ENCODE measurements at regions not wholly inside any gene's neighbourhood (a gene's known extent, or its start where the extent isn't known, plus 50 kb on each side); places are given as distances from the start of the nearest gene placed in this dataset.
"Not testable (repeated sequence)": the region's sequence is repeated elsewhere in the genome, so short reads cannot be mapped to it uniquely, and the experiment has no call there.

GRCh38 chr4:83910693-83911092, 374.8 kb downstream of the GPAT3 start:
- TF ChIP-seq POLR2AphosphoS5 (IDR thresholded peaks at IDR 0.05; ENCODE audit: insufficient read depth in 1 of 2, low read depth in 1 of 2): no peak
- H3K4me1 ChIP-seq: no peaks in the 10 kb centered on the region
- H3K27me3 ChIP-seq: no peaks in the 10 kb centered on the region
- no peaks in the 10 kb centered on the region for H3K36me3 ChIP-seq
- no peak for DNase-seq (ENCODE audit: extremely low spot score in 2 of 2)
- H3K4me3 ChIP-seq: no peak overlapping the region
- H3K9me3 ChIP-seq: no peaks in the 10 kb centered on the region
- intact Hi-C loops (cut with DNase I): no loop called here
- no peak overlapping the region for H3K27ac ChIP-seq

- no peaks in the 10 kb centered on the region for H3K27me3 ChIP-seq
- intact Hi-C loops (cut with DNase I): no loop called here
- H3K4me1 ChIP-seq: no peaks in the 10 kb centered on the region
- no peaks in the 10 kb centered on the region for H3K9me3 ChIP-seq
- H3K4me3 ChIP-seq: no peak overlapping the region
- no peak for TF ChIP-seq POLR2A (IDR thresholded peaks at IDR 0.05)
- no peak for TF ChIP-seq POLR2AphosphoS5 (IDR thresholded peaks at IDR 0.05; ENCODE audit: insufficient read depth in 1 of 2, low read depth in 1 of 2)
- TF ChIP-seq, protein P1, sequence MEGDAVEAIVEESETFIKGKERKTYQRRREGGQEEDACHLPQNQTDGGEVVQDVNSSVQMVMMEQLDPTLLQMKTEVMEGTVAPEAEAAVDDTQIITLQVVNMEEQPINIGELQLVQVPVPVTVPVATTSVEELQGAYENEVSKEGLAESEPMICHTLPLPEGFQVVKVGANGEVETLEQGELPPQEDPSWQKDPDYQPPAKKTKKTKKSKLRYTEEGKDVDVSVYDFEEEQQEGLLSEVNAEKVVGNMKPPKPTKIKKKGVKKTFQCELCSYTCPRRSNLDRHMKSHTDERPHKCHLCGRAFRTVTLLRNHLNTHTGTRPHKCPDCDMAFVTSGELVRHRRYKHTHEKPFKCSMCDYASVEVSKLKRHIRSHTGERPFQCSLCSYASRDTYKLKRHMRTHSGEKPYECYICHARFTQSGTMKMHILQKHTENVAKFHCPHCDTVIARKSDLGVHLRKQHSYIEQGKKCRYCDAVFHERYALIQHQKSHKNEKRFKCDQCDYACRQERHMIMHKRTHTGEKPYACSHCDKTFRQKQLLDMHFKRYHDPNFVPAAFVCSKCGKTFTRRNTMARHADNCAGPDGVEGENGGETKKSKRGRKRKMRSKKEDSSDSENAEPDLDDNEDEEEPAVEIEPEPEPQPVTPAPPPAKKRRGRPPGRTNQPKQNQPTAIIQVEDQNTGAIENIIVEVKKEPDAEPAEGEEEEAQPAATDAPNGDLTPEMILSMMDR (IDR thresholded peaks at IDR 0.05): no peak
- H3K27ac ChIP-seq: no peak overlapping the region
- H3K36me3 ChIP-seq: no peaks in the 10 kb centered on the region
- no peak for DNase-seq (ENCODE audit: extremely low spot score in 2 of 2)
Observed at GRCh38 chr4:83906561-83906960, 370.7 kb downstream of the GPAT3 start.

GRCh38 chr4:83905952-83906351, 370.0 kb downstream of the GPAT3 start:
- intact Hi-C loops (cut with DNase I): no loop called here
- Histone ChIP-seq H3K4me3 (no peak overlapping the region), H3K27me3 (no peaks in the 10 kb centered on the region), H3K9me3 (no peaks in the 10 kb centered on the region), H3K27ac (no peak overlapping the region), H3K4me1 (no peaks in the 10 kb centered on the region), H3K36me3 (no peaks in the 10 kb centered on the region)
- no peak for DNase-seq (ENCODE audit: extremely low spot score in 2 of 2)
- TF ChIP-seq POLR2A (IDR thresholded peaks at IDR 0.05): no peak
- TF ChIP-seq POLR2AphosphoS5 (IDR thresholded peaks at IDR 0.05; ENCODE audit: insufficient read depth in 1 of 2, low read depth in 1 of 2): no peak
- TF ChIP-seq, protein P1 (IDR thresholded peaks at IDR 0.05): no peak

- H3K27ac ChIP-seq; H3K9me3 ChIP-seq; H3K36me3 ChIP-seq; H3K4me3 ChIP-seq; DNase-seq (ENCODE audit: extremely low spot score in 2 of 2); H3K4me1 ChIP-seq; H3K27me3 ChIP-seq; intact Hi-C loops (cut with DNase I): not testable (repeated sequence)
Observed at GRCh38 chr4:83903740-83904139, 367.8 kb downstream of the GPAT3 start.

DNA sequence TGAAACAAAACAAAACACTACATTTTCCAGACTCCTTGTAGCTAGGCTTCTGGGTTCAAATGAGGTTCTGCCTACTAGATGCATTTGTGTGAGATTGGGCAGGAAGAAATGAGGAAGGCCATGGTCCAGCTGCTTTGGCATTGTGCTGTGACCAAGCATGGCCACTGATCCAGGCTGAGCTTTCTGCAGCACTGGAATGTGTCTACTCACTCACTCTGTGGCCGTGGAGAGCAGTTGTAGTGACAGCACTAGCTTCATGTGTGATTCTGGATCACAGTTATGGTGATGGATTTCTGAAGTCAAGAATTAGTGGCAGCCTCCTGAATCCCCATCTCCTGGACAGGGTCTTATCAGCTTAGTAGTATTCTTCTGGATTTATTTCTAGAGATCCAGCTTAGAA, 358.9 kb downstream of the GPAT3 start:
- TF ChIP-seq POLR2A (IDR thresholded peaks at IDR 0.05) (no peak), POLR2AphosphoS5 (IDR thresholded peaks at IDR 0.05; ENCODE audit: insufficient read depth in 1 of 2, low read depth in 1 of 2) (no peak)
- TF ChIP-seq, protein P1 (IDR thresholded peaks at IDR 0.05): no peak
- Histone ChIP-seq H3K36me3 (no peaks in the 10 kb centered on the region), H3K27me3 (no peaks in the 10 kb centered on the region), H3K9me3 (no peaks in the 10 kb centered on the region), H3K4me1 (no peaks in the 10 kb centered on the region), H3K27ac (no peak overlapping the region), H3K4me3 (no peak overlapping the region)
- intact Hi-C loops (cut with DNase I): no loop called here
- no peak for DNase-seq (ENCODE audit: extremely low spot score in 2 of 2)

- no peak for TF ChIP-seq POLR2A (IDR thresholded peaks at IDR 0.05)
- TF ChIP-seq POLR2AphosphoS5 (IDR thresholded peaks at IDR 0.05; ENCODE audit: insufficient read depth in 1 of 2, low read depth in 1 of 2): no peak
- TF ChIP-seq, protein P1 (IDR thresholded peaks at IDR 0.05): no peak
- no peak for DNase-seq (ENCODE audit: extremely low spot score in 2 of 2)
- no peak overlapping the region for H3K27ac ChIP-seq
- no peaks in the 10 kb centered on the region for H3K9me3 ChIP-seq
- intact Hi-C loops (cut with DNase I): no loop called here
- no peaks in the 10 kb centered on the region for H3K27me3 ChIP-seq
- H3K36me3 ChIP-seq: no peaks in the 10 kb centered on the region
- no peaks in the 10 kb centered on the region for H3K4me1 ChIP-seq
- H3K4me3 ChIP-seq: no peak overlapping the region
Observed at GRCh38 chr4:83890816-83891215, 354.9 kb downstream of the GPAT3 start.

All from vagina (tissue), 2 donors.